H9 (cell line): ENCODE measurements at regions not wholly inside any gene's neighbourhood (a gene's known extent, or its start where the extent isn't known, plus 50 kb on each side); places are given as distances from the start of the nearest gene placed in this dataset.

Source experiments
- DNase-seq: peaks from one replicate; pipeline ENCODE4 v3.0.0-alpha.2; 2017
- H2AFZ ChIP-seq: one replicate; pipeline ENCODE4 v1.6.1; 2013; ENCODE audit warnings: mild to moderate bottlenecking, low read length, control low read depth, moderate library complexity
- H2AK5ac ChIP-seq: 2 replicates; pipeline ENCODE4 v1.6.1; 2013; ENCODE audit warnings: low read length, control low read depth, mixed read lengths; ENCODE audit not compliant: insufficient read length
- H2BK120ac ChIP-seq: one replicate; pipeline ENCODE4 v1.6.1; 2013; ENCODE audit warnings: low read depth, mild to moderate bottlenecking, low read length, control low read depth, inconsistent platforms; ENCODE audit not compliant: poor library complexity, severe bottlenecking
- H2BK12ac ChIP-seq: 2 replicates; pipeline ENCODE4 v1.6.1; 2013; ENCODE audit warnings: low read length, control low read depth, mixed read lengths, low read depth; ENCODE audit not compliant: insufficient read length
- H2BK15ac ChIP-seq: 2 replicates; pipeline ENCODE4 v1.6.1; 2013; ENCODE audit warnings: low read depth, low read length, control low read depth
- H2BK20ac ChIP-seq: one replicate; pipeline ENCODE4 v1.6.1; 2013; ENCODE audit warnings: low read depth, mild to moderate bottlenecking, low read length, control low read depth, inconsistent platforms; ENCODE audit not compliant: poor library complexity, severe bottlenecking
- H2BK5ac ChIP-seq: 2 replicates; pipeline ENCODE4 v1.6.1; 2013; ENCODE audit warnings: low read length, control low read depth, mixed read lengths; ENCODE audit not compliant: insufficient read length
- H3K14ac ChIP-seq: 2 replicates; pipeline ENCODE4 v1.6.1; 2013; ENCODE audit warnings: low read length, control low read depth; ENCODE audit not compliant: insufficient read depth
- H3K18ac ChIP-seq: 2 replicates; pipeline ENCODE4 v1.6.1; 2013; ENCODE audit warnings: low read depth, mild to moderate bottlenecking, mixed read lengths, low read length, control low read depth; ENCODE audit not compliant: insufficient read length
- H3K23ac ChIP-seq: 2 replicates; pipeline ENCODE4 v1.6.1; 2013; ENCODE audit warnings: low read length, control low read depth, mixed read lengths, low read depth; ENCODE audit not compliant: insufficient read length
- H3K23me2 ChIP-seq: 2 replicates; pipeline ENCODE4 v1.6.1; 2013; ENCODE audit warnings: low read depth, mild to moderate bottlenecking, mixed read lengths, low read length, control low read depth; ENCODE audit not compliant: insufficient read length, poor library complexity, severe bottlenecking
- H3K27ac ChIP-seq: 2 replicates; pipeline ENCODE4 v1.5.1; 2013; ENCODE audit warnings: low read length, control low read depth, mixed read lengths, low read depth; ENCODE audit not compliant: insufficient read length
- H3K27me3 ChIP-seq: 2 replicates; pipeline ENCODE4 v1.6.1; 2013; ENCODE audit warnings: low read length, control low read depth, inconsistent platforms; ENCODE audit not compliant: insufficient read depth
- H3K4ac ChIP-seq: 2 replicates; pipeline ENCODE4 v1.6.1; 2013; ENCODE audit warnings: low read depth, mild to moderate bottlenecking, control low read depth, inconsistent platforms, low read length, moderate library complexity
- H3K4me1 ChIP-seq: 2 replicates; pipeline ENCODE4 v1.6.1; 2013; ENCODE audit warnings: low read length, control low read depth, inconsistent platforms; ENCODE audit not compliant: insufficient read depth
- H3K4me2 ChIP-seq: 2 replicates; pipeline ENCODE4 v1.6.1; 2013; ENCODE audit warnings: low read length, control low read depth, mixed read lengths; ENCODE audit not compliant: insufficient read length, insufficient read depth
- H3K56ac ChIP-seq: 2 replicates; pipeline ENCODE4 v1.6.1; 2013; ENCODE audit warnings: low read depth, mild to moderate bottlenecking, mixed read lengths, low read length, control low read depth; ENCODE audit not compliant: insufficient read length
- H3K79me1 ChIP-seq: 2 replicates; pipeline ENCODE4 v1.6.1; 2013; ENCODE audit warnings: low read depth, mild to moderate bottlenecking, moderate library complexity, low read length, control low read depth, inconsistent platforms; ENCODE audit not compliant: insufficient read depth, poor library complexity, severe bottlenecking
- H3K79me2 ChIP-seq: 2 replicates; pipeline ENCODE4 v1.6.1; 2013; ENCODE audit warnings: low read length, control low read depth, inconsistent platforms; ENCODE audit not compliant: insufficient read depth
- H3K9ac ChIP-seq: 2 replicates; pipeline ENCODE4 v1.6.1; 2013; ENCODE audit warnings: low read length, control low read depth, mixed read lengths; ENCODE audit not compliant: insufficient read length; ENCODE audit errors: extremely low read depth
- H3K9me3 ChIP-seq: one replicate; pipeline ENCODE4 v1.6.1; 2013; ENCODE audit warnings: low read depth, low read length, inconsistent platforms; ENCODE audit not compliant: control insufficient read depth
- H3T11ph ChIP-seq: one replicate; pipeline ENCODE4 v1.6.1; 2013; ENCODE audit warnings: mild to moderate bottlenecking, low read length, control low read depth, inconsistent platforms
- H4K20me1 ChIP-seq: one replicate; pipeline ENCODE4 v1.6.1; 2013; ENCODE audit not compliant: control insufficient read depth, insufficient read length, insufficient read depth
- H4K5ac ChIP-seq: 2 replicates; pipeline ENCODE4 v1.6.1; 2013; ENCODE audit warnings: low read depth, mild to moderate bottlenecking, mixed read lengths, low read length, control low read depth; ENCODE audit not compliant: insufficient read length
- H4K8ac ChIP-seq: replicated peaks from 2 replicates; pipeline ENCODE4 v1.6.1; 2013; ENCODE audit warnings: low read length, control low read depth, mixed read lengths, low read depth; ENCODE audit not compliant: insufficient read length
- H4K91ac ChIP-seq: 2 replicates; pipeline ENCODE4 v1.6.1; 2013; ENCODE audit warnings: low read depth, mild to moderate bottlenecking, moderate library complexity, mixed read lengths, low read length, control low read depth; ENCODE audit not compliant: insufficient read length
- H3K27ac Mint-ChIP-seq, 3 experiments: 2 replicates in 2 of 3; 3 replicates in 1 of 3; pipeline ENCODE4 v1.8.0; 2020 to 2021; ENCODE audit warnings: mixed read lengths in 3 of 3, mild to moderate bottlenecking in 1 of 3, moderate library complexity in 1 of 3
- H3K27me3 Mint-ChIP-seq: 2 replicates; pipeline ENCODE4 v1.8.0; 2021; ENCODE audit warnings: low read depth, mild to moderate bottlenecking, moderate library complexity, mixed read lengths
- H3K36me3 Mint-ChIP-seq, 3 experiments: 2 replicates in 2 of 3; 3 replicates in 1 of 3; pipeline ENCODE4 v1.8.0; 2020 to 2021; ENCODE audit warnings: low read depth in 3 of 3, mixed read lengths in 3 of 3; ENCODE audit not compliant: insufficient read depth in 1 of 3
- H3K4me1 Mint-ChIP-seq, 2 experiments: 2 replicates each; pipeline ENCODE4 v1.8.0; 2020; ENCODE audit warnings: mixed read lengths in 2 of 2
- H3K4me3 Mint-ChIP-seq, 2 experiments: 2 replicates in 1 of 2; 3 replicates in 1 of 2; pipeline ENCODE4 v1.8.0; 2020 to 2021; ENCODE audit warnings: mild to moderate bottlenecking in 2 of 2, mixed read lengths in 2 of 2, moderate library complexity in 1 of 2
- H3K9me3 Mint-ChIP-seq, 2 experiments: 2 replicates in 1 of 2; 3 replicates in 1 of 2; pipeline ENCODE4 v1.8.0; 2020; ENCODE audit warnings: mild to moderate bottlenecking in 2 of 2, mixed read lengths in 2 of 2, moderate library complexity in 1 of 2
- CTCF ChIP-seq: fragments of 200-600 bp; sonication (generic); conservative IDR thresholded peaks from 3 replicates; pipeline ENCODE4 v1.8.0; 2021; ENCODE audit warnings: antibody characterized with exemption, mild to moderate bottlenecking
- WGBS: extraction: QIAGEN DNeasy Blood & Tissue Kit; methylation state at CpG from one replicate; pipeline ENCODE4 v1.1.7; 2013; ENCODE audit warnings: missing lambda C conversion rate, low lambda C conversion rate, mixed read lengths; ENCODE audit not compliant: insufficient read length; ENCODE audit errors: extremely low coverage; 5-methylcytosine and 5-hydroxymethylcytosine counted together

- Histone ChIP-seq H3K18ac (no peak overlapping the region), H3K79me2 (no peaks in the 10 kb centered on the region), H3K4ac (no peak overlapping the region), H4K8ac (no peak overlapping the region), H2BK15ac (no peak overlapping the region), H4K20me1 (no peaks in the 10 kb centered on the region), H3K4me2 (no peak overlapping the region), H3K27ac (no peak overlapping the region), H2AK5ac (no peak overlapping the region), H3K14ac (no peak overlapping the region), H2BK12ac (no peak overlapping the region), H3K79me1 (no peaks in the 10 kb centered on the region), H3K4me1 (no peaks in the 10 kb centered on the region; the same call in 1 of the 2 replicates), H3K56ac (no peak overlapping the region), H4K5ac (no peak overlapping the region), H3K23ac (no peak overlapping the region), H2BK120ac (no peak overlapping the region), H2BK20ac (no peak overlapping the region), H3K27me3 (no peaks in the 10 kb centered on the region), H3T11ph (no peak overlapping the region), H3K9me3 (peaks cover 4% of the 10 kb centered on the region), H3K9ac (no peak overlapping the region), H2BK5ac (no peak overlapping the region), H2AFZ (no peak overlapping the region), H4K91ac (no peak overlapping the region), H3K23me2 (no peaks in the 10 kb centered on the region)
- Mint-ChIP-seq H3K27me3 (no peaks in the 10 kb centered on the region), H3K4me3 (no peak overlapping the region), H3K4me1 (no peaks in the 10 kb centered on the region), H3K36me3 (peaks cover 4 to 7% (median 5%) of the 10 kb centered on the region in 3 experiments; a peak in 4 of 7 replicates), H3K27ac (no peak overlapping the region), H3K9me3 (peaks cover 4 to 10% of the 10 kb centered on the region in 2 experiments)
- 100% methylated on average over 1 of the region's 2 CpGs for WGBS
- TF ChIP-seq CTCF = no peak
- DNase-seq = no peak
These were observed 372.8 kb upstream of the CBLB start for GRCh38 chr3:106241593-106241992.
